HG03103 (cell line): ENCODE measurements at regions not wholly inside any gene's neighbourhood (a gene's known extent, or its start where the extent isn't known, plus 50 kb on each side); places are given as distances from the start of the nearest gene placed in this dataset.

ENCODE experiments used
- ATAC-seq: cut with Tn5 transposase; IDR thresholded peaks from one replicate; pipeline ENCODE4 v1.9.1; 2021; ENCODE audit warnings: low read depth; ENCODE audit not compliant: unreplicated experiment

DNA sequence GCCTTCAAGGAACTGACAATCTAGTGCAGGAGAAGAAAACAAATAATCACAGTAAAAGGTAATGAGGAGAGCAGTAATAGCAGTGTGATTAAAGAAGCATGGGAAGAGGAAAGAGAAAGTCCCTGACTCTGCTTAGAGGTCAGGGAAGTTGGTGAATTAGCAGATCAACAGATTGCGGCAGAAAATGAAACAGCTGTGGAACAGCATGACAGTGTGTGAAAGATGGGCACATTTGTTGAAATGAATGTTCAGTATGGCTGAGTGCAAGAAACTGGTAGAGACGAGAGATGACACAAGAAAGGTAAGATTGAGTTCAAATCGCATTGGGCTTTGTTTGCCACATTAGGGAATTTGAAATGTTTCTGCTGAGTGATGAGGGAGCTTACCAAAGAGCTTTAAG lies 63.7 kb upstream of the RASSF8 start:
- ATAC-seq: no peak

DNA sequence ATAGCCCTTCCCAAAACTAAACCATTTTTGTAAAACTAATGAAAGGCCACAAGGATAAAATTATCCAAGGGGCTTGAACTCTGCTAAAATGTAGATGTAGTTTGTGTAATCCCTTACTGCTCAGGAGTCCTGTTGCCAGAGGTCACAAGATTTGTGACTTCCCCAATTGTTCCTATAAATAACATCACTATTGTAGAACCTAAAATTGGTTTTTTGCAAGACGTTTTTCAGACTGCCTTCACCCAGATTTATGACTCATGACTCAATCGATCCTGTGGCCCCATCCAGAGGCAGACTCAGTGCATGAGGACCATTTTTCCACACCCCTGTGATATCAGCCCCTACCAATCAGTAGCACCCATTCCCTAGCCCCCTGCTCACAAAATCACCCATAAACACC lies 61.5 kb upstream of the RASSF8 start:
- no peak for ATAC-seq

DNA sequence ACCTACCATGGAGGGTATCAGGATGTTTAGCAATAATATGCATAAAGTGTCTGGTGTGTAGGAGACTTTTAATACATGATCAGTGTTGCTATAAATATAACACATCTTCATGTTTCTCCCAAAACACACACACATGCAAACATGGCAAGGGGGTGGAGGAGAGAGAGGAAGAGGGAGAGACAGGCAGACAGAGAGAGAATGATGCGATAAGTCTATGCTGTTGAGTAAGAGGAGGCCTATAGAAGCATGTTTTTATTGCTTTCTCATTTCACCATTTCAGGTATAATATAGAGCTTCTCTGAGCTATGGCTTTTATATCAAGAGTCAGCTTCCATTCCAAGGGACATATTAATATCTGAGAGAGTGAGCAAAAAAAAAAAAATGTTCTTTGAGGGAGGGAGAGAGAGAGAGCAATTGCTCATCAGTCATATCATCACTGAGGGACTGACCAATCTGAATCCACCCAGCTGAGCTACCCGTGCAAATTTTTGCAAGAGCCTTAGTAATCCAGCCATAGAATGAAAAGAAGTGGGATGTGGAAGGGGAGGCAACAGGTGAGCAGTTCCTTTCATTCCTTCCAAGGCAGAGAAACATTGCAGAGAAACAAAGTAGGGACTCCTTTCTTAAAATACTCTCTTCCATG lies 54.8 kb upstream of the RASSF8 start:
- ATAC-seq: no peak

GRCh38 chr12:25904442-25904841 lies 54.0 kb upstream of the RASSF8 start:
- ATAC-seq: no peak

DNA sequence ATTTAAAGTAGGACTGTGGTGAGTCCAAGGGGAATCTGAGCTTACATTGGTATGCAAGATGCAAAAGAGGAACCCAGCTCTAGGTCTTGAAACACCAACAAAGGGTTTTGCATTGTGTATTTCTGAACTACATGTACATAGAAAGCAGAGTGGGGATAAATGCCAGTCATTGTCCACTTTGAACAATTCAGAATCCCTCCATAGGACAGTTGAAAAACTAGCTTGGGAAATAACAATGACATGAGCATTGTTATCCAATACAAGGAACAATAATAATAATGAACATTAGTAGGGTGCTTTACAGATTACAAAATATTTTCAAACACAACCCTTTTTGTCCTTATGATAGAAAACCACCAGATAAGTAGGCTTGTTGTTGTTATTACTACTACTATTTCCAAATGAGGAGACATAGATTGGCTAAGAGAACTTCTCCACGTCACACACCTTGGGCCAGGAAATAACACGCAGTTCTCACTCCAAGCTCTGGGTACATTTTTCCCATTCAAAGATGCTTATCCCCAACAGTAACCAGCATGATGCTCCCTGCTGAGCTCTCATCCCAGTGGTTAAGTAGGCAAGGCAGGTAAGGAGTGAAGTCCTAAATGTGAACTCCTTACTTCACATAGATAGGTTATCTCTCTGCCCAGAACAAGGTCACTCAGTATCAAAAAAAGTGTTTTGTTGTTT lies 51.7 kb upstream of the RASSF8 start:
- ATAC-seq: no peak
